ENCODE measurements at regions not wholly inside any gene's neighbourhood (a gene's known extent, or its start where the extent isn't known, plus 50 kb on each side); places are given as distances from the start of the nearest gene placed in this dataset.
"Not testable (repeated sequence)": the region's sequence is repeated elsewhere in the genome, so short reads cannot be mapped to it uniquely, and the experiment has no call there.

GRCh38 chr1:189987509-189987908 is 490.2 kb downstream of the BRINP3 start:
- Histone ChIP-seq H3K27me3 (replicated peaks; ENCODE audit: control insufficient read depth, insufficient read depth, low read length) (no peaks in the 10 kb centered on the region), H3K36me3 (ENCODE audit: control insufficient read depth, insufficient read depth, low read length) (no peaks in the 10 kb centered on the region), H3K4me3 (replicated peaks; ENCODE audit: low read depth, low read length) (no peak overlapping the region)
- no peak for DNase-seq (ENCODE audit: extremely low read depth, insufficient read length)
- TF ChIP-seq, protein P1, sequence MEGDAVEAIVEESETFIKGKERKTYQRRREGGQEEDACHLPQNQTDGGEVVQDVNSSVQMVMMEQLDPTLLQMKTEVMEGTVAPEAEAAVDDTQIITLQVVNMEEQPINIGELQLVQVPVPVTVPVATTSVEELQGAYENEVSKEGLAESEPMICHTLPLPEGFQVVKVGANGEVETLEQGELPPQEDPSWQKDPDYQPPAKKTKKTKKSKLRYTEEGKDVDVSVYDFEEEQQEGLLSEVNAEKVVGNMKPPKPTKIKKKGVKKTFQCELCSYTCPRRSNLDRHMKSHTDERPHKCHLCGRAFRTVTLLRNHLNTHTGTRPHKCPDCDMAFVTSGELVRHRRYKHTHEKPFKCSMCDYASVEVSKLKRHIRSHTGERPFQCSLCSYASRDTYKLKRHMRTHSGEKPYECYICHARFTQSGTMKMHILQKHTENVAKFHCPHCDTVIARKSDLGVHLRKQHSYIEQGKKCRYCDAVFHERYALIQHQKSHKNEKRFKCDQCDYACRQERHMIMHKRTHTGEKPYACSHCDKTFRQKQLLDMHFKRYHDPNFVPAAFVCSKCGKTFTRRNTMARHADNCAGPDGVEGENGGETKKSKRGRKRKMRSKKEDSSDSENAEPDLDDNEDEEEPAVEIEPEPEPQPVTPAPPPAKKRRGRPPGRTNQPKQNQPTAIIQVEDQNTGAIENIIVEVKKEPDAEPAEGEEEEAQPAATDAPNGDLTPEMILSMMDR (IDR thresholded peaks at IDR 0.05; ENCODE audit: insufficient read depth, low read length, poor library complexity, severe bottlenecking), result no peak

DNA sequence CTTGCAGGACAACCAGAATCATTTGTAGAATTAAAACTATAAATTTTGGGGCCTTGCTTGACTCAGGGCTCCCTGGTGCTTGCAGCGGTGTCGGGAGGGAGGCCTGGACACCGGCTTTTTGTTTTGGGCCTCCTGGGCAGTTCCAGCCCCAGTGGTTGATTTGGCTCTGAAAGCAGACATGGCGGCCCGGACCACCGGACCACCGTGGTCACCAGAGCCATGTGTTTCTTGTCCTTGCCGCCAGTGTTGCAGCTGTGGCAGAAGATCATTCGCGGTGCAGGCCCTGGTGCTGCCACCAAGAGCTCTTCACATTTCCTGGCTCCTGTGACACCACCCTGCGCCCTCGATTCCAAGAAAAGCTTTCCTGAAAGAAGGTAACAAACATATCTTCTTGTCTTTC is 484.8 kb downstream of the BRINP3 start:
- Histone ChIP-seq H3K36me3 (ENCODE audit: control insufficient read depth, insufficient read depth, low read length) (no peaks in the 10 kb centered on the region), H3K27me3 (replicated peaks; ENCODE audit: control insufficient read depth, insufficient read depth, low read length) (no peaks in the 10 kb centered on the region), H3K4me3 (replicated peaks; ENCODE audit: low read depth, low read length) (no peak overlapping the region)
- TF ChIP-seq, protein P1 (IDR thresholded peaks at IDR 0.05; ENCODE audit: insufficient read depth, low read length, poor library complexity, severe bottlenecking), result no peak
- DNase-seq (ENCODE audit: extremely low read depth, insufficient read length), result no peak

GRCh38 chr1:190000365-190000872 is 477.2 kb downstream of the BRINP3 start:
- Histone ChIP-seq H3K36me3 (ENCODE audit: control insufficient read depth, insufficient read depth, low read length) (no peaks in the 10 kb centered on the region), H3K27me3 (replicated peaks; ENCODE audit: control insufficient read depth, insufficient read depth, low read length) (no peaks in the 10 kb centered on the region), H3K4me3 (replicated peaks; ENCODE audit: low read depth, low read length) (no peak overlapping the region)
- no peak for DNase-seq (ENCODE audit: extremely low read depth, insufficient read length)
- TF ChIP-seq, protein P1 (IDR thresholded peaks at IDR 0.05; ENCODE audit: insufficient read depth, low read length, poor library complexity, severe bottlenecking), result no peak

DNA sequence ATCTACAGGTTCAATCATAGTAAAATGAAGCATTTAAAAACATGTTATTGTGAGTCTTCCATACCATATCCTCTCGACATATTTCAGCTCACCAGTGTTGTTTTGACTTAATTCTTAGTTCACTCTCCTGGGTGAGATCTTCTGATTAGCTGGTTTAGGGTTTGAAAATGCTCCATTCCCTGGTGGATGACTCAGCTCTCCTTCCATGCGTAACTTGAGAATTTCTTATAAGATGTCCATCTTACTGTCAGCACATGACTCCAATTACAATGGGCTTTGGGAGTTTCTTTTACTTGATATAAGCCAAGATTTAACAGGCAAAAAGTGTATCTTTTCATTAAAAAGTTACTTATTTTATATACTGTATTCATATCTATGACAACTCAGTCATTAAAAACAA is 476.5 kb downstream of the BRINP3 start:
- DNase-seq (ENCODE audit: extremely low read depth, insufficient read length), result no peak
- TF ChIP-seq, protein P1 (IDR thresholded peaks at IDR 0.05; ENCODE audit: insufficient read depth, low read length, poor library complexity, severe bottlenecking), result no peak
- no peaks in the 10 kb centered on the region for H3K36me3 ChIP-seq (ENCODE audit: control insufficient read depth, insufficient read depth, low read length)
- H3K4me3 ChIP-seq (replicated peaks; ENCODE audit: low read depth, low read length), result no peak overlapping the region
- H3K27me3 ChIP-seq (replicated peaks; ENCODE audit: control insufficient read depth, insufficient read depth, low read length), result no peaks in the 10 kb centered on the region

GRCh38 chr1:190003376-190003775 is 474.3 kb downstream of the BRINP3 start:
- Histone ChIP-seq H3K36me3 (ENCODE audit: control insufficient read depth, insufficient read depth, low read length) (no peaks in the 10 kb centered on the region), H3K27me3 (replicated peaks; ENCODE audit: control insufficient read depth, insufficient read depth, low read length) (no peaks in the 10 kb centered on the region), H3K4me3 (replicated peaks; ENCODE audit: low read depth, low read length) (no peak overlapping the region)
- TF ChIP-seq, protein P1 (IDR thresholded peaks at IDR 0.05; ENCODE audit: insufficient read depth, low read length, poor library complexity, severe bottlenecking), result no peak
- no peak for DNase-seq (ENCODE audit: extremely low read depth, insufficient read length)

DNA sequence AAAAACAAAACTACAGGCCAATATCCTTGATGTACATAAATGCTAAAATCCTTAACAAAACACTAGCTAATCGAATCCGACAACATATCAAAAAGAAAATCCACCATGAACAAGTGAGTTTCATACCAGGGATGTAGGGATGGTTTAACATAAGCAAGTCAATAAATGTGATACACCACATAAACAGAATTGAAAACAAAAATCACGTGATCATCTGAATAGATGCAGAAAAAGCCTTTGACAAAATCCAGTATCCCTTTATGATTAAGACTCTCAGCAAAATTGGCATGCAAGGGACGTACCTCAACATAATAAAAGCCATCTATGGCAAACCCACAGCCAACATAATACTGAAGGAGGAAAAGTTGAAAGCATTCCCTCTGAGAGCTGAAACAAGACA is 466.1 kb downstream of the BRINP3 start:
- Histone ChIP-seq H3K4me3 (replicated peaks; ENCODE audit: low read depth, low read length) (no peak overlapping the region), H3K36me3 (ENCODE audit: control insufficient read depth, insufficient read depth, low read length) (no peaks in the 10 kb centered on the region), H3K27me3 (replicated peaks; ENCODE audit: control insufficient read depth, insufficient read depth, low read length) (no peaks in the 10 kb centered on the region)
- no peak for DNase-seq (ENCODE audit: extremely low read depth, insufficient read length)
- TF ChIP-seq, protein P1 (IDR thresholded peaks at IDR 0.05; ENCODE audit: insufficient read depth, low read length, poor library complexity, severe bottlenecking), result no peak

- H3K36me3 ChIP-seq (ENCODE audit: control insufficient read depth, insufficient read depth, low read length); DNase-seq (ENCODE audit: extremely low read depth, insufficient read length); H3K27me3 ChIP-seq (replicated peaks; ENCODE audit: control insufficient read depth, insufficient read depth, low read length); H3K4me3 ChIP-seq (replicated peaks; ENCODE audit: low read depth, low read length): not testable (repeated sequence)
Observed at GRCh38 chr1:190019151-190019550, 458.5 kb downstream of the BRINP3 start.

Data from GM06990 (cell line).